Endodermal cell (in vitro differentiated cells): ENCODE measurements at regions not wholly inside any gene's neighbourhood (a gene's known extent, or its start where the extent isn't known, plus 50 kb on each side); places are given as distances from the start of the nearest gene placed in this dataset.

Source experiments
- DNase-seq: peaks from one replicate; pipeline ENCODE4 v3.0.0-alpha.2; 2017
- H3K27ac ChIP-seq: 2 replicates; pipeline ENCODE4 v1.5.1; 2013; ENCODE audit warnings: mild to moderate bottlenecking, low read depth, low read length, moderate library complexity
- H3K27me3 ChIP-seq: 2 replicates; pipeline ENCODE4 v1.6.1; 2013; ENCODE audit warnings: mild to moderate bottlenecking, low read length, moderate library complexity; ENCODE audit not compliant: insufficient read depth, control insufficient read depth, poor library complexity, severe bottlenecking
- H3K36me3 ChIP-seq: 2 replicates; pipeline ENCODE4 v1.7.0; 2013; ENCODE audit warnings: mild to moderate bottlenecking, low read length, moderate library complexity; ENCODE audit not compliant: control insufficient read depth, insufficient read depth
- H3K4me1 ChIP-seq: one replicate; pipeline ENCODE4 v1.7.0; 2013; ENCODE audit warnings: low read length; ENCODE audit not compliant: control insufficient read depth, insufficient read depth
- H3K4me3 ChIP-seq: 2 replicates; pipeline ENCODE4 v1.5.1; 2013; ENCODE audit warnings: mild to moderate bottlenecking, low read length, moderate library complexity
- H3K9ac ChIP-seq: 2 replicates; pipeline ENCODE4 v1.6.1; 2013; ENCODE audit warnings: mild to moderate bottlenecking, low read length, moderate library complexity; ENCODE audit not compliant: poor library complexity, severe bottlenecking; ENCODE audit errors: extremely low read depth
- H3K9me3 ChIP-seq: 2 replicates; pipeline ENCODE4 v1.6.1; 2013; ENCODE audit warnings: mild to moderate bottlenecking, low read length, moderate library complexity; ENCODE audit not compliant: control insufficient read depth
- H3K27ac Mint-ChIP-seq: 2 replicates; pipeline ENCODE4 v1.8.0; 2020; ENCODE audit warnings: mixed read lengths
- H3K27me3 Mint-ChIP-seq: 2 replicates; pipeline ENCODE4 v1.8.0; 2021; ENCODE audit warnings: mild to moderate bottlenecking, mixed read lengths; ENCODE audit not compliant: insufficient read depth
- H3K36me3 Mint-ChIP-seq: 2 replicates; pipeline ENCODE4 v1.8.0; 2020; ENCODE audit warnings: low read depth, mixed read lengths
- H3K4me1 Mint-ChIP-seq: 2 replicates; pipeline ENCODE4 v1.8.0; 2020; ENCODE audit warnings: mixed read lengths
- H3K4me3 Mint-ChIP-seq: 2 replicates; pipeline ENCODE4 v1.8.0; 2020; ENCODE audit warnings: mild to moderate bottlenecking, moderate library complexity, mixed read lengths
- H3K9me3 Mint-ChIP-seq: 2 replicates; pipeline ENCODE4 v1.8.0; 2020; ENCODE audit warnings: mild to moderate bottlenecking, mixed read lengths
- WGBS, 2 experiments: methylation state at CpG; one replicate each; pipeline versions ENCODE4 v1.1.5 to v1.1.7; 2013; ENCODE audit warnings: missing lambda C conversion rate in 2 of 2, mixed read lengths in 1 of 2; ENCODE audit not compliant: insufficient coverage in 1 of 2, insufficient read length in 1 of 2; 5-methylcytosine and 5-hydroxymethylcytosine counted together
- TF ChIP-seq, protein P1 (sequence below): fragments of 200-600 bp; sonication (generic); conservative IDR thresholded peaks from 2 replicates; pipeline ENCODE4 v1.5.0; 2021; ENCODE audit warnings: antibody characterized with exemption, mild to moderate bottlenecking

DNA sequence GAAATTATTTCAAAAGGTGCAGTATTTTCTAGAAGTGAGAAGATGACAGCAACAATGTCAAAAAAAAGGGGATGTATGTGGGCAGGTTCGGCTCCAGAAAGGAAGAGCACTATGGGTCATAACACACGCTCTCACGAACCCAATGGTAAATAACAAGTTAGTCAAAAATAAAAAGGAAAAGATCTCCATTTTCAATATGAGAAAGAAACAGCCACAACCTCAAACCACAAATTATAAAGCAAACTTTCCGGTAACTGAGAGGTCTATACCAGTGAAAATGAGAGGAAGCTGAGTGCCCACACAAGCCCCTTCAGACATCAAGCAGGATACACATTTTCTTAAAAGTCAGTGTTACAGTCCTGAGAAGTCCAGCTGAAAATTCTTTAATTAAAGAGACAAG lies 398.5 kb upstream of the RPS23 start:
- no peaks in the 10 kb centered on the region for H3K27me3 Mint-ChIP-seq
- 99% methylated on average over 3 of the region's 4 CpGs; no CpG with 5 or more reads in 1 of the 2 experiments for WGBS, 2 experiments

DNA sequence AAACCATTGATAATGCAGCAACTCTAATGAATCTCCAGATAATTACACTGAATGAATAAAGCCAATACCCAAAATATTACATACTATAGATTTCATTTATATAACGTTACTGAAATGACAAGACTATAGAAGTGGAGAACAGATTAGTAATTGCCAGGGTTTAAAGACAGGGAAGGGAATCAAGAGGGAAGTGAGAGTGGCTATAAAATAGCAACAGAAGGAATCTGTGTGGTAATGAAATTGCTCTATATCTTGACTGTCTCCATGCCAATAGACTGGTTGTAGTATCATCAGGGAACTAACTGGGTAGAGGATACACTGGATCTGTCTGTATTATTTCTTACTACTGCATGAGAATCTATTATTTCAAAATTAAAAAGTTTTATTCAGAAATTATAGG lies 396.5 kb upstream of the RPS23 start:
- TF ChIP-seq, protein P1, sequence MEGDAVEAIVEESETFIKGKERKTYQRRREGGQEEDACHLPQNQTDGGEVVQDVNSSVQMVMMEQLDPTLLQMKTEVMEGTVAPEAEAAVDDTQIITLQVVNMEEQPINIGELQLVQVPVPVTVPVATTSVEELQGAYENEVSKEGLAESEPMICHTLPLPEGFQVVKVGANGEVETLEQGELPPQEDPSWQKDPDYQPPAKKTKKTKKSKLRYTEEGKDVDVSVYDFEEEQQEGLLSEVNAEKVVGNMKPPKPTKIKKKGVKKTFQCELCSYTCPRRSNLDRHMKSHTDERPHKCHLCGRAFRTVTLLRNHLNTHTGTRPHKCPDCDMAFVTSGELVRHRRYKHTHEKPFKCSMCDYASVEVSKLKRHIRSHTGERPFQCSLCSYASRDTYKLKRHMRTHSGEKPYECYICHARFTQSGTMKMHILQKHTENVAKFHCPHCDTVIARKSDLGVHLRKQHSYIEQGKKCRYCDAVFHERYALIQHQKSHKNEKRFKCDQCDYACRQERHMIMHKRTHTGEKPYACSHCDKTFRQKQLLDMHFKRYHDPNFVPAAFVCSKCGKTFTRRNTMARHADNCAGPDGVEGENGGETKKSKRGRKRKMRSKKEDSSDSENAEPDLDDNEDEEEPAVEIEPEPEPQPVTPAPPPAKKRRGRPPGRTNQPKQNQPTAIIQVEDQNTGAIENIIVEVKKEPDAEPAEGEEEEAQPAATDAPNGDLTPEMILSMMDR = no peak
- Mint-ChIP-seq H3K4me1 (no peaks in the 10 kb centered on the region), H3K9me3 (no peaks in the 10 kb centered on the region), H3K36me3 (no peaks in the 10 kb centered on the region), H3K27ac (no peak overlapping the region), H3K4me3 (no peak overlapping the region), H3K27me3 (no peaks in the 10 kb centered on the region)
- Histone ChIP-seq H3K4me1 (no peaks in the 10 kb centered on the region), H3K4me3 (no peak overlapping the region), H3K27ac (no peak overlapping the region), H3K9me3 (no peaks in the 10 kb centered on the region), H3K27me3 (no peaks in the 10 kb centered on the region), H3K36me3 (no peaks in the 10 kb centered on the region), H3K9ac (no peak overlapping the region)
- no peak for DNase-seq
- 85 to 100% methylated on average over 1 of the region's 1 CpG for WGBS, 2 experiments

More for the DNA sequence above, 398.5 kb upstream of the RPS23 start:
- TF ChIP-seq, protein P1 = no peak
- no peak overlapping the region for H3K9ac ChIP-seq
- no peaks in the 10 kb centered on the region for H3K9me3 Mint-ChIP-seq
- H3K27me3 ChIP-seq = no peaks in the 10 kb centered on the region
- H3K9me3 ChIP-seq = peaks cover 2% of the 10 kb centered on the region
- no peak overlapping the region for H3K27ac Mint-ChIP-seq
- no peaks in the 10 kb centered on the region for H3K36me3 Mint-ChIP-seq
- H3K4me3 Mint-ChIP-seq = no peak overlapping the region
- no peak overlapping the region for H3K27ac ChIP-seq
- H3K4me1 Mint-ChIP-seq = no peaks in the 10 kb centered on the region
- no peak for DNase-seq
- no peaks in the 10 kb centered on the region for H3K36me3 ChIP-seq
- H3K4me1 ChIP-seq = no peaks in the 10 kb centered on the region
- no peak overlapping the region for H3K4me3 ChIP-seq

DNA sequence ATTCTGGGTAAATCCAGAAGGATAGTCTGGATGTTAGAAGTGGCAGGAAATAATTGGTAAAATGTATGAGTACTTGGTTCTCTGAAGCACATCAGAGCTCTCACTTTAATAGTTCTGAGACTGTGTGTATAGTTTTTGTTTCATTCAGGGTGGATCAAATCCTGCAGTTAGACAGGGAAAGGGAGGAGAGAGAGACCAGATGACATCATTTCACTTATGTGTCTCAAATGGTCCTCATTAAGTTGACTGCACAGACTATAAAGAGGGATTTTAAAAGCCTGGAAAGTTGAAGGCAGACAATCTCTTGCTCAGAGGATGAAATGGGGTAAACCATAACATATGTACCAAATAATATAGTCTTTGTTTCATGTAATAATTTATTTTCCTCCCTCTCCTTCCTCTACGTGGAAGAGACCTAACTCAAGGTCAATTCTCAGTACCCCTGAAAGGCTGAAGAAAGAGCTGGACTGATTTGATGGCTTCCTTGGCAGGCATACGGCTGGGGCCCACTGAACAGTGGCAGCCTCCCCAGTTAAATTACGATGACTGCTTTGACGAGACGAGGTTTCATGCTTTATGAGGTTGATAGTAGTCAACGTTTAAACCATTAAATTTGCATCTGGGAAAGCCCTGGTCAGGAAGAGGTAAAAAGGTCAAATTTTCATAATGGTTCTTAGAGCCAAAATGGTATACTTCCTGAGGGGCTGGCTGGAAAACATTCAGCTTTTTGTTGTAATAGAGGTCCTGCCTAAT lies 395.1 kb upstream of the RPS23 start:
- H3K36me3 Mint-ChIP-seq = no peaks in the 10 kb centered on the region
- H3K4me3 ChIP-seq = no peak overlapping the region
- no peaks in the 10 kb centered on the region for H3K36me3 ChIP-seq
- 88 to 100% methylated on average over 4 to 6 of the region's 6 CpGs for WGBS, 2 experiments
- TF ChIP-seq, protein P1 = no peak
- H3K27me3 Mint-ChIP-seq = no peaks in the 10 kb centered on the region
- H3K27ac Mint-ChIP-seq = no peak overlapping the region
- H3K4me3 Mint-ChIP-seq = no peak overlapping the region
- H3K4me1 ChIP-seq = no peaks in the 10 kb centered on the region
- no peaks in the 10 kb centered on the region for H3K4me1 Mint-ChIP-seq
- no peaks in the 10 kb centered on the region for H3K9me3 Mint-ChIP-seq
- H3K27me3 ChIP-seq = no peaks in the 10 kb centered on the region
- no peaks in the 10 kb centered on the region for H3K9me3 ChIP-seq
- DNase-seq = no peak
- H3K27ac ChIP-seq = no peak overlapping the region
- no peak overlapping the region for H3K9ac ChIP-seq
